H9 (cell line): ENCODE measurements at regions not wholly inside any gene's neighbourhood (a gene's known extent, or its start where the extent isn't known, plus 50 kb on each side); places are given as distances from the start of the nearest gene placed in this dataset.

Source experiments
- DNase-seq: peaks from one replicate; pipeline ENCODE4 v3.0.0-alpha.2; 2017
- H2AFZ ChIP-seq: one replicate; pipeline ENCODE4 v1.6.1; 2013; ENCODE audit warnings: mild to moderate bottlenecking, low read length, control low read depth, moderate library complexity
- H2AK5ac ChIP-seq: 2 replicates; pipeline ENCODE4 v1.6.1; 2013; ENCODE audit warnings: low read length, control low read depth, mixed read lengths; ENCODE audit not compliant: insufficient read length
- H2BK120ac ChIP-seq: one replicate; pipeline ENCODE4 v1.6.1; 2013; ENCODE audit warnings: low read depth, mild to moderate bottlenecking, low read length, control low read depth, inconsistent platforms; ENCODE audit not compliant: poor library complexity, severe bottlenecking
- H2BK12ac ChIP-seq: 2 replicates; pipeline ENCODE4 v1.6.1; 2013; ENCODE audit warnings: low read length, control low read depth, mixed read lengths, low read depth; ENCODE audit not compliant: insufficient read length
- H2BK15ac ChIP-seq: 2 replicates; pipeline ENCODE4 v1.6.1; 2013; ENCODE audit warnings: low read depth, low read length, control low read depth
- H2BK20ac ChIP-seq: one replicate; pipeline ENCODE4 v1.6.1; 2013; ENCODE audit warnings: low read depth, mild to moderate bottlenecking, low read length, control low read depth, inconsistent platforms; ENCODE audit not compliant: poor library complexity, severe bottlenecking
- H2BK5ac ChIP-seq: 2 replicates; pipeline ENCODE4 v1.6.1; 2013; ENCODE audit warnings: low read length, control low read depth, mixed read lengths; ENCODE audit not compliant: insufficient read length
- H3K14ac ChIP-seq: 2 replicates; pipeline ENCODE4 v1.6.1; 2013; ENCODE audit warnings: low read length, control low read depth; ENCODE audit not compliant: insufficient read depth
- H3K18ac ChIP-seq: 2 replicates; pipeline ENCODE4 v1.6.1; 2013; ENCODE audit warnings: low read depth, mild to moderate bottlenecking, mixed read lengths, low read length, control low read depth; ENCODE audit not compliant: insufficient read length
- H3K23ac ChIP-seq: 2 replicates; pipeline ENCODE4 v1.6.1; 2013; ENCODE audit warnings: low read length, control low read depth, mixed read lengths, low read depth; ENCODE audit not compliant: insufficient read length
- H3K23me2 ChIP-seq: 2 replicates; pipeline ENCODE4 v1.6.1; 2013; ENCODE audit warnings: low read depth, mild to moderate bottlenecking, mixed read lengths, low read length, control low read depth; ENCODE audit not compliant: insufficient read length, poor library complexity, severe bottlenecking
- H3K27ac ChIP-seq: 2 replicates; pipeline ENCODE4 v1.5.1; 2013; ENCODE audit warnings: low read length, control low read depth, mixed read lengths, low read depth; ENCODE audit not compliant: insufficient read length
- H3K27me3 ChIP-seq: 2 replicates; pipeline ENCODE4 v1.6.1; 2013; ENCODE audit warnings: low read length, control low read depth, inconsistent platforms; ENCODE audit not compliant: insufficient read depth
- H3K4ac ChIP-seq: 2 replicates; pipeline ENCODE4 v1.6.1; 2013; ENCODE audit warnings: low read depth, mild to moderate bottlenecking, control low read depth, inconsistent platforms, low read length, moderate library complexity
- H3K4me1 ChIP-seq: 2 replicates; pipeline ENCODE4 v1.6.1; 2013; ENCODE audit warnings: low read length, control low read depth, inconsistent platforms; ENCODE audit not compliant: insufficient read depth
- H3K4me2 ChIP-seq: 2 replicates; pipeline ENCODE4 v1.6.1; 2013; ENCODE audit warnings: low read length, control low read depth, mixed read lengths; ENCODE audit not compliant: insufficient read length, insufficient read depth
- H3K56ac ChIP-seq: 2 replicates; pipeline ENCODE4 v1.6.1; 2013; ENCODE audit warnings: low read depth, mild to moderate bottlenecking, mixed read lengths, low read length, control low read depth; ENCODE audit not compliant: insufficient read length
- H3K79me1 ChIP-seq: 2 replicates; pipeline ENCODE4 v1.6.1; 2013; ENCODE audit warnings: low read depth, mild to moderate bottlenecking, moderate library complexity, low read length, control low read depth, inconsistent platforms; ENCODE audit not compliant: insufficient read depth, poor library complexity, severe bottlenecking
- H3K79me2 ChIP-seq: 2 replicates; pipeline ENCODE4 v1.6.1; 2013; ENCODE audit warnings: low read length, control low read depth, inconsistent platforms; ENCODE audit not compliant: insufficient read depth
- H3K9ac ChIP-seq: 2 replicates; pipeline ENCODE4 v1.6.1; 2013; ENCODE audit warnings: low read length, control low read depth, mixed read lengths; ENCODE audit not compliant: insufficient read length; ENCODE audit errors: extremely low read depth
- H3K9me3 ChIP-seq: one replicate; pipeline ENCODE4 v1.6.1; 2013; ENCODE audit warnings: low read depth, low read length, inconsistent platforms; ENCODE audit not compliant: control insufficient read depth
- H3T11ph ChIP-seq: one replicate; pipeline ENCODE4 v1.6.1; 2013; ENCODE audit warnings: mild to moderate bottlenecking, low read length, control low read depth, inconsistent platforms
- H4K20me1 ChIP-seq: one replicate; pipeline ENCODE4 v1.6.1; 2013; ENCODE audit not compliant: control insufficient read depth, insufficient read length, insufficient read depth
- H4K5ac ChIP-seq: 2 replicates; pipeline ENCODE4 v1.6.1; 2013; ENCODE audit warnings: low read depth, mild to moderate bottlenecking, mixed read lengths, low read length, control low read depth; ENCODE audit not compliant: insufficient read length
- H4K8ac ChIP-seq: replicated peaks from 2 replicates; pipeline ENCODE4 v1.6.1; 2013; ENCODE audit warnings: low read length, control low read depth, mixed read lengths, low read depth; ENCODE audit not compliant: insufficient read length
- H4K91ac ChIP-seq: 2 replicates; pipeline ENCODE4 v1.6.1; 2013; ENCODE audit warnings: low read depth, mild to moderate bottlenecking, moderate library complexity, mixed read lengths, low read length, control low read depth; ENCODE audit not compliant: insufficient read length
- H3K27ac Mint-ChIP-seq, 3 experiments: 2 replicates in 2 of 3; 3 replicates in 1 of 3; pipeline ENCODE4 v1.8.0; 2020 to 2021; ENCODE audit warnings: mixed read lengths in 3 of 3, mild to moderate bottlenecking in 1 of 3, moderate library complexity in 1 of 3
- H3K27me3 Mint-ChIP-seq: 2 replicates; pipeline ENCODE4 v1.8.0; 2021; ENCODE audit warnings: low read depth, mild to moderate bottlenecking, moderate library complexity, mixed read lengths
- H3K36me3 Mint-ChIP-seq, 3 experiments: 2 replicates in 2 of 3; 3 replicates in 1 of 3; pipeline ENCODE4 v1.8.0; 2020 to 2021; ENCODE audit warnings: low read depth in 3 of 3, mixed read lengths in 3 of 3; ENCODE audit not compliant: insufficient read depth in 1 of 3
- H3K4me1 Mint-ChIP-seq, 2 experiments: 2 replicates each; pipeline ENCODE4 v1.8.0; 2020; ENCODE audit warnings: mixed read lengths in 2 of 2
- H3K4me3 Mint-ChIP-seq, 2 experiments: 2 replicates in 1 of 2; 3 replicates in 1 of 2; pipeline ENCODE4 v1.8.0; 2020 to 2021; ENCODE audit warnings: mild to moderate bottlenecking in 2 of 2, mixed read lengths in 2 of 2, moderate library complexity in 1 of 2
- H3K9me3 Mint-ChIP-seq, 2 experiments: 2 replicates in 1 of 2; 3 replicates in 1 of 2; pipeline ENCODE4 v1.8.0; 2020; ENCODE audit warnings: mild to moderate bottlenecking in 2 of 2, mixed read lengths in 2 of 2, moderate library complexity in 1 of 2
- WGBS: extraction: QIAGEN DNeasy Blood & Tissue Kit; methylation state at CpG from one replicate; pipeline ENCODE4 v1.1.7; 2013; ENCODE audit warnings: missing lambda C conversion rate, low lambda C conversion rate, mixed read lengths; ENCODE audit not compliant: insufficient read length; ENCODE audit errors: extremely low coverage; 5-methylcytosine and 5-hydroxymethylcytosine counted together
- TF ChIP-seq, protein P1 (sequence below): fragments of 200-600 bp; sonication (generic); conservative IDR thresholded peaks from 3 replicates; pipeline ENCODE4 v1.8.0; 2021; ENCODE audit warnings: antibody characterized with exemption, mild to moderate bottlenecking

DNA sequence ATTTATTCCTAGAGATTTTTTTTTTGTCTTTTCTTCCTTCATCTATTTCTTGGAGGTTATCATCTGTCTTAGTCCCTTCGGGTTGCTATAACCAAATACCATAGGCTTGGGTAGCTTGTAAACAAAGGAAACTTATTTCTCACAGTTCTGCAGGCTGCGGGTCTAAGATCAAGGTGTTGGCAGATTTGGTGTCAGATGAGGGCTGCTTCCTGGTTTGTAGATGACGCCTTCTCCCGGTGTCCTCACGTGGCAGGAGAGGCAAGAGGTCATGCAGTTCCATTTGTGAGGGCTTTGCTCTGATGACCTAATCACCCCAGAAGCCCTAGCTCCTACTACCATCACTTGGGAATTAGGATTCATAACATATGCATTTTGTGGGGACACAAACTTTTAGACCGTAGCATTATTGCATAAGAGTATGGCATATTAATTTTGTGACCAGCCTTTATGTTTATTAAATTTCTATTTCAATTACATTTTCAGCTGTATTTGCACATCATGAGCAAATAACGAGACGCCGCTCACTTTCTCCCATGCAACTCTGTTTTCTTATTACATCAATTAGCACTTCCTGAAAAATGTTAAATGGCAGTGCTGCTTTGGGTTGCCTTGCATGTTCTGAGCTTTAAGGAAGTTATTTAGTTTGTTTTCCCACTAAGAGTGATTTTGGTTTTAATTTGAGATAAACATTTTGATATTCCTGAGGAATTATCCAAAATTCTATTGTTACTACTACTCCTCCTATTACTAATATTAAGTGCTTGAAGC, 246.4 kb upstream of the HDAC4 start:
- no peaks in the 10 kb centered on the region for H3K9me3 ChIP-seq
- no peak overlapping the region for H2BK120ac ChIP-seq
- H4K5ac ChIP-seq, result no peak overlapping the region
- no peak overlapping the region for H3K4me3 Mint-ChIP-seq
- H3K27ac Mint-ChIP-seq, result no peak overlapping the region
- TF ChIP-seq, protein P1, sequence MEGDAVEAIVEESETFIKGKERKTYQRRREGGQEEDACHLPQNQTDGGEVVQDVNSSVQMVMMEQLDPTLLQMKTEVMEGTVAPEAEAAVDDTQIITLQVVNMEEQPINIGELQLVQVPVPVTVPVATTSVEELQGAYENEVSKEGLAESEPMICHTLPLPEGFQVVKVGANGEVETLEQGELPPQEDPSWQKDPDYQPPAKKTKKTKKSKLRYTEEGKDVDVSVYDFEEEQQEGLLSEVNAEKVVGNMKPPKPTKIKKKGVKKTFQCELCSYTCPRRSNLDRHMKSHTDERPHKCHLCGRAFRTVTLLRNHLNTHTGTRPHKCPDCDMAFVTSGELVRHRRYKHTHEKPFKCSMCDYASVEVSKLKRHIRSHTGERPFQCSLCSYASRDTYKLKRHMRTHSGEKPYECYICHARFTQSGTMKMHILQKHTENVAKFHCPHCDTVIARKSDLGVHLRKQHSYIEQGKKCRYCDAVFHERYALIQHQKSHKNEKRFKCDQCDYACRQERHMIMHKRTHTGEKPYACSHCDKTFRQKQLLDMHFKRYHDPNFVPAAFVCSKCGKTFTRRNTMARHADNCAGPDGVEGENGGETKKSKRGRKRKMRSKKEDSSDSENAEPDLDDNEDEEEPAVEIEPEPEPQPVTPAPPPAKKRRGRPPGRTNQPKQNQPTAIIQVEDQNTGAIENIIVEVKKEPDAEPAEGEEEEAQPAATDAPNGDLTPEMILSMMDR, result no peak
- no peak overlapping the region for H3K9ac ChIP-seq
- H3K4me1 ChIP-seq, result no peaks in the 10 kb centered on the region
- H4K20me1 ChIP-seq, result no peaks in the 10 kb centered on the region
- no peak overlapping the region for H2BK20ac ChIP-seq
- no peak for DNase-seq
- H3K9me3 Mint-ChIP-seq, result peaks cover 12 to 17% of the 10 kb centered on the region in 2 experiments
- H3K23ac ChIP-seq, result no peak overlapping the region
- no peak overlapping the region for H4K91ac ChIP-seq
- no peak overlapping the region for H2AK5ac ChIP-seq
- H2BK12ac ChIP-seq, result no peak overlapping the region
- no peak overlapping the region for H2AFZ ChIP-seq
- H3K27ac ChIP-seq, result no peak overlapping the region
- H3K4ac ChIP-seq, result no peak overlapping the region
- no peak overlapping the region for H3K14ac ChIP-seq
- no peak overlapping the region for H2BK15ac ChIP-seq
- no peaks in the 10 kb centered on the region for H3K27me3 ChIP-seq
- H3K4me1 Mint-ChIP-seq, result peaks cover 0 to 11% of the 10 kb centered on the region in 2 experiments; a peak in 2 of 4 replicates
- H3T11ph ChIP-seq, result no peak overlapping the region
- H2BK5ac ChIP-seq, result no peak overlapping the region
- no peak overlapping the region for H4K8ac ChIP-seq
- H3K27me3 Mint-ChIP-seq, result peaks cover 6% of the 10 kb centered on the region
- H3K23me2 ChIP-seq, result no peaks in the 10 kb centered on the region
- H3K56ac ChIP-seq, result no peak overlapping the region
- no peaks in the 10 kb centered on the region for H3K79me1 ChIP-seq
- no peak overlapping the region for H3K4me2 ChIP-seq
- no CpG with 5 or more reads among the region's 9 CpGs for WGBS
- H3K18ac ChIP-seq, result no peak overlapping the region
- no peaks in the 10 kb centered on the region for H3K79me2 ChIP-seq
- H3K36me3 Mint-ChIP-seq, result peaks cover 0 to 9% (median 5%) of the 10 kb centered on the region in 3 experiments; a peak in 3 of 7 replicates
